Transverse colon (tissue), 4 donors: ENCODE measurements at regions not wholly inside any gene's neighbourhood (a gene's known extent, or its start where the extent isn't known, plus 50 kb on each side); places are given as distances from the start of the nearest gene placed in this dataset.

Source experiments
- EP300 ChIP-seq: sonication (generic); formaldehyde crosslinking; IDR thresholded peaks from one replicate; pipeline ENCODE4 v1.6.1; 2017; ENCODE audit warnings: antibody characterized with exemption, low read depth
- POLR2A ChIP-seq: fragments of 450-650 bp; IDR thresholded peaks from one replicate; pipeline ENCODE4 v1.6.1; 2016; ENCODE audit warnings: antibody characterized with exemption, mild to moderate bottlenecking, moderate library complexity
- POLR2AphosphoS5 ChIP-seq, 3 donors: sonication (generic); formaldehyde crosslinking; IDR thresholded peaks; one replicate each; pipeline ENCODE4 v1.6.1; 2016; ENCODE audit warnings: antibody characterized with exemption in 3 of 3
- TF ChIP-seq, protein P1 (sequence below), 5 experiments: fragments of 200-600 bp in 3 of 5; fragments of 450-650 bp in 2 of 5; sonication (generic) in 3 of 5; IDR thresholded peaks; 1 replicate in 2 of 5; 2 replicates in 3 of 5; pipeline ENCODE4 v1.5.1; 2016 to 2017; ENCODE audit warnings: antibody characterized with exemption in 5 of 5, inconsistent platforms in 3 of 5, mild to moderate bottlenecking in 2 of 5, moderate library complexity in 1 of 5

DNA sequence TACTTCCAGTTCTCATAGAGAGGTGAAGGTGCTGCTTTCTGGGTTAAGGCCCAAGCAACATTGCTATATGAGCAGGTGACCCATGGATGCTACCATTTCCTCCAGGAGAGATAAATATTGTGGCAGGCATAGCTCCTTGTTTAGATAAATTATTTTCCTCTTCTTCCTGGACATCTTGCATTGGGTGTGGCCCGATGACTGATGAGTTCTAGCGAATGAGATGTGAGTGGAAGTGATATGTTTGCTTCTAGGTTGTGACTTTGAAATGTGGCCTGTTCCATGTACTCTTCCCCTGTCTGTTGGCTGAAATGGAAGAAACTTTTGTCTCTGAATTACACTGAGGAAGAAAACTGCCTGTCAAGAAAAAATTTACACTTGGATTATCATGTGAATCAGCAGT, 101.7 kb upstream of the FMN2 start:
- TF ChIP-seq, protein P1, sequence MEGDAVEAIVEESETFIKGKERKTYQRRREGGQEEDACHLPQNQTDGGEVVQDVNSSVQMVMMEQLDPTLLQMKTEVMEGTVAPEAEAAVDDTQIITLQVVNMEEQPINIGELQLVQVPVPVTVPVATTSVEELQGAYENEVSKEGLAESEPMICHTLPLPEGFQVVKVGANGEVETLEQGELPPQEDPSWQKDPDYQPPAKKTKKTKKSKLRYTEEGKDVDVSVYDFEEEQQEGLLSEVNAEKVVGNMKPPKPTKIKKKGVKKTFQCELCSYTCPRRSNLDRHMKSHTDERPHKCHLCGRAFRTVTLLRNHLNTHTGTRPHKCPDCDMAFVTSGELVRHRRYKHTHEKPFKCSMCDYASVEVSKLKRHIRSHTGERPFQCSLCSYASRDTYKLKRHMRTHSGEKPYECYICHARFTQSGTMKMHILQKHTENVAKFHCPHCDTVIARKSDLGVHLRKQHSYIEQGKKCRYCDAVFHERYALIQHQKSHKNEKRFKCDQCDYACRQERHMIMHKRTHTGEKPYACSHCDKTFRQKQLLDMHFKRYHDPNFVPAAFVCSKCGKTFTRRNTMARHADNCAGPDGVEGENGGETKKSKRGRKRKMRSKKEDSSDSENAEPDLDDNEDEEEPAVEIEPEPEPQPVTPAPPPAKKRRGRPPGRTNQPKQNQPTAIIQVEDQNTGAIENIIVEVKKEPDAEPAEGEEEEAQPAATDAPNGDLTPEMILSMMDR (IDR thresholded peaks at IDR 0.05), result no peak
- TF ChIP-seq EP300 (no peak), POLR2A (no peak), POLR2AphosphoS5 (IDR thresholded peaks at IDR 0.05) (no peak)
